ENCODE measurements at regions not wholly inside any gene's neighbourhood (a gene's known extent, or its start where the extent isn't known, plus 50 kb on each side); places are given as distances from the start of the nearest gene placed in this dataset.
"Not testable (repeated sequence)": the region's sequence is repeated elsewhere in the genome, so short reads cannot be mapped to it uniquely, and the experiment has no call there.

GRCh38 chr14:71246539-71246938 is 339.3 kb downstream of the PCNX1 start:
- peaks cover 82% of the 10 kb centered on the region for H3K4me1 Mint-ChIP-seq (ENCODE audit: low read depth)
- H3K4me3 Mint-ChIP-seq = no peak overlapping the region
- no peak for TF ChIP-seq CTCF (IDR thresholded peaks at IDR 0.05)
- no peak for DNase-seq
- H3K9me3 Mint-ChIP-seq = peaks cover 11% of the 10 kb centered on the region
- H3K27me3 Mint-ChIP-seq (ENCODE audit: insufficient read depth) = no peaks in the 10 kb centered on the region; the same call in none of the 2 replicates
- H3K36me3 Mint-ChIP-seq (ENCODE audit: low read depth) = peaks cover 26% of the 10 kb centered on the region
- H3K27ac Mint-ChIP-seq = peak overlapping the region; percentile 88

GRCh38 chr14:71247106-71247505 is 339.8 kb downstream of the PCNX1 start:
- no peaks in the 10 kb centered on the region; the same call in none of the 2 replicates for H3K27me3 Mint-ChIP-seq (ENCODE audit: insufficient read depth)
- peaks cover 76% of the 10 kb centered on the region for H3K4me1 Mint-ChIP-seq (ENCODE audit: low read depth)
- peak overlapping the region; percentile 88 for H3K27ac Mint-ChIP-seq
- H3K4me3 Mint-ChIP-seq = peak overlapping the region; percentile 46
- TF ChIP-seq CTCF (IDR thresholded peaks at IDR 0.05) = no peak
- peaks cover 11% of the 10 kb centered on the region for H3K9me3 Mint-ChIP-seq
- H3K36me3 Mint-ChIP-seq (ENCODE audit: low read depth) = peaks cover 26% of the 10 kb centered on the region
- DNase-seq = peak; percentile 49

GRCh38 chr14:71248194-71248593 is 340.9 kb downstream of the PCNX1 start:
- Mint-ChIP-seq H3K36me3 (ENCODE audit: low read depth) (peaks cover 26% of the 10 kb centered on the region), H3K4me3 (peak overlapping the region; percentile 46), H3K9me3 (peaks cover 11% of the 10 kb centered on the region), H3K4me1 (ENCODE audit: low read depth) (peaks cover 65% of the 10 kb centered on the region), H3K27me3 (ENCODE audit: insufficient read depth) (no peaks in the 10 kb centered on the region; the same call in none of the 2 replicates), H3K27ac (peak overlapping the region; percentile 88)
- no peak for TF ChIP-seq CTCF (IDR thresholded peaks at IDR 0.05)
- DNase-seq = peak; percentile 79

- Mint-ChIP-seq H3K9me3 (peaks cover 23% of the 10 kb centered on the region), H3K4me1 (ENCODE audit: low read depth) (peaks cover 45% of the 10 kb centered on the region)
- DNase-seq = no peak
These were observed 343.1 kb downstream of the PCNX1 start for GRCh38 chr14:71250347-71250746.

GRCh38 chr14:71250791-71251190 is 343.5 kb downstream of the PCNX1 start:
- peaks cover 23% of the 10 kb centered on the region for H3K9me3 Mint-ChIP-seq

More at GRCh38 chr14:71250347-71250746, 343.1 kb downstream of the PCNX1 start:
- Mint-ChIP-seq H3K4me3 (no peak overlapping the region), H3K36me3 (ENCODE audit: low read depth) (peaks cover 34% of the 10 kb centered on the region), H3K27ac (no peak overlapping the region), H3K27me3 (ENCODE audit: insufficient read depth) (no peaks in the 10 kb centered on the region; the same call in 1 of the 2 replicates)
- TF ChIP-seq CTCF (IDR thresholded peaks at IDR 0.05) = no peak

GRCh38 chr14:71254091-71254719 is 346.9 kb downstream of the PCNX1 start:
- not testable (repeated sequence) for H3K27ac Mint-ChIP-seq; DNase-seq; H3K27me3 Mint-ChIP-seq (ENCODE audit: insufficient read depth); H3K4me3 Mint-ChIP-seq
- peaks cover 10% of the 10 kb centered on the region for H3K4me1 Mint-ChIP-seq (ENCODE audit: low read depth)
- H3K36me3 Mint-ChIP-seq (ENCODE audit: low read depth) = peaks cover 40% of the 10 kb centered on the region
- peaks cover 27% of the 10 kb centered on the region for H3K9me3 Mint-ChIP-seq

More at GRCh38 chr14:71250791-71251190, 343.5 kb downstream of the PCNX1 start:
- Mint-ChIP-seq H3K27me3 (ENCODE audit: insufficient read depth) (no peaks in the 10 kb centered on the region; the same call in 1 of the 2 replicates), H3K36me3 (ENCODE audit: low read depth) (peaks cover 35% of the 10 kb centered on the region), H3K4me1 (ENCODE audit: low read depth) (peaks cover 42% of the 10 kb centered on the region), H3K27ac (no peak overlapping the region), H3K4me3 (no peak overlapping the region)
- no peak for DNase-seq
- TF ChIP-seq CTCF (IDR thresholded peaks at IDR 0.05) = no peak
